ENCODE measurements at regions not wholly inside any gene's neighbourhood (a gene's known extent, or its start where the extent isn't known, plus 50 kb on each side); places are given as distances from the start of the nearest gene placed in this dataset.

DNA sequence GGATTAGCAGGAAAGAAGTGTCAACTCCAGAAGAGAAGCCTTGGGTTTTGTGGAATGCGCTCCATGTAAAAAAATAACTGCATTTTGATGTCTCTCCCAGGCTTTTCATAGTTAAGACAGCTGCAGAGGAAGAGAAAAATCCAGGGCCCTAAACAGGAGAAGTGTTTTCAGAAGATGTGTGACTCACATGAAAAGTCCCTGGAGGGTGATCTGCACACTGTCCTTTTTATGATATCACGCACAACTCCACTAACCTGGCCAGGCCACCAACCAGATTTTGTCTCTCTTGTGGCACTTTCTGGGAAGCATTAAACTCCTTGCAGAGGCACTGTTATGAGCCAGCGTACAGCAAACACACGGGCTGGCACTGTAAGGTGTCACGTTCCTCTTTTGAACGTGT lies 267.3 kb downstream of the FGF9 start:
- CTCF ChIA-PET: no interaction called here
- no peaks in the 10 kb centered on the region for H4K20me1 ChIP-seq (replicated peaks; ENCODE audit: control insufficient read depth, extremely low read depth, insufficient read depth, low read length)

DNA sequence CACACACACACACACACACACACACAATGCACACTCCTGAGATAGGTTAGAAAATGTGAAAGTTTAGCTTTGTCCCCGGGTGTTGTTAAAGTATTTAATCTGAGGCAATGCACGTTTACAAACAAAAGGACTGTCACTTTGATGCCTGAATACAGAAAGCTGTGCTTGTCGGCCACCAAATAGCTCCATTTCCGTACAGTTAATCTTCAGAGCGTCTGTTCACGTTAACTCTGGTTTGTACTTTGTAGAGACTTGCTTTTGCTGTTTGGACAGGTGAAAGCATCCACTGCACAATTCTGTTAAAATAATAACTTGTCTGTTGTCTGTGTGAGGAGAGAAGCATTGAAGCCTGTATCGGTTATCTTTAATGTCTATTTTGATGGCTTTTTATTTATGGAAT lies 267.8 kb downstream of the FGF9 start:
- no peaks in the 10 kb centered on the region for H3K4me1 ChIP-seq (ENCODE audit: control insufficient read depth, extremely low read depth, insufficient read depth, low read length)
- no TSS peak for BruUV-seq (replicated peaks)
- no peak overlapping the region for H3K27ac ChIP-seq (ENCODE audit: insufficient read depth, low read depth, low read length)
- ChIA-PET POLR2A (no interaction called here), CTCF (no interaction called here)
- no peaks in the 10 kb centered on the region for H4K20me1 ChIP-seq (replicated peaks; ENCODE audit: control insufficient read depth, extremely low read depth, insufficient read depth, low read length)
- H3K27me3 ChIP-seq (ENCODE audit: control insufficient read depth in 2 of 2, insufficient read depth in 2 of 2, low read length in 2 of 2): no peaks in the 10 kb centered on the region
- H3K9me3 ChIP-seq (replicated peaks; ENCODE audit: control insufficient read depth, insufficient read depth, low read length): peaks cover 7% of the 10 kb centered on the region
- intact Hi-C loops (cut with micrococcal nuclease) (no loop called here), dilution Hi-C loops (cut with MboI; ENCODE audit: extremely low pct_ligation_motif_present, low sequenced_read_pairs) (no loop called here)
- no peak overlapping the region for H2AFZ ChIP-seq (ENCODE audit: low read depth, low read length)
- DNase-seq (ENCODE audit: low read depth, low spot score): no peak
- no peak for FAIRE-seq
- H3K4me3 ChIP-seq (replicated peaks in 1 of 3; ENCODE audit: insufficient read depth in 1 of 3, low read depth in 1 of 3, low read length in 3 of 3): no peak overlapping the region
- TF ChIP-seq EZH2 (IDR thresholded peaks at IDR 0.05; ENCODE audit: borderline replicate concordance, low read depth, low read length, severe bottlenecking) (no peak), MAX (IDR thresholded peaks at IDR 0.05; ENCODE audit: insufficient read depth, insufficient read length) (no peak), JUN (IDR thresholded peaks at IDR 0.05; ENCODE audit: borderline replicate concordance, insufficient read depth, insufficient read length, low read depth) (no peak), CTCF (IDR thresholded peaks at IDR 0.05; ENCODE audit: extremely low read depth in 1 of 2, insufficient read depth in 1 of 2, low read depth in 1 of 2, low read length in 2 of 2) (no peak), GATA2 (IDR thresholded peaks at IDR 0.05; ENCODE audit: insufficient read depth, insufficient read length, low read depth, low read length) (no peak), POLR2AphosphoS5 (IDR thresholded peaks at IDR 0.05; ENCODE audit: insufficient read depth, low read depth, low read length) (no peak), MYC (IDR thresholded peaks at IDR 0.05; ENCODE audit: low read depth, low read length) (no peak), FOS (IDR thresholded peaks at IDR 0.05; ENCODE audit: borderline replicate concordance, insufficient read depth, low read length) (no peak), POLR2A (IDR thresholded peaks at IDR 0.05; ENCODE audit: low read depth, low read length) (no peak)
- no peaks in the 10 kb centered on the region for H3K79me2 ChIP-seq (ENCODE audit: control insufficient read depth, insufficient read depth, low read length)
- no peaks in the 10 kb centered on the region for H3K36me3 ChIP-seq (ENCODE audit: control insufficient read depth in 2 of 2, extremely low read depth in 1 of 2, insufficient read depth in 2 of 2, low read length in 2 of 2)
- H3K9ac ChIP-seq (replicated peaks; ENCODE audit: extremely low read depth, insufficient read depth, low read length): no peak overlapping the region
- no peak overlapping the region for H3K4me2 ChIP-seq (ENCODE audit: insufficient read depth, low read length)
- H3K9me1 ChIP-seq (replicated peaks; ENCODE audit: control insufficient read depth, extremely low read depth, insufficient read depth, low read length): no peaks in the 10 kb centered on the region

More for the DNA sequence above, 267.3 kb downstream of the FGF9 start:
- Histone ChIP-seq H3K9me1 (replicated peaks; ENCODE audit: control insufficient read depth, extremely low read depth, insufficient read depth, low read length) (no peaks in the 10 kb centered on the region), H3K79me2 (ENCODE audit: control insufficient read depth, insufficient read depth, low read length) (no peaks in the 10 kb centered on the region), H3K9me3 (replicated peaks; ENCODE audit: control insufficient read depth, insufficient read depth, low read length) (peaks cover 7% of the 10 kb centered on the region), H3K4me3 (replicated peaks in 1 of 3; ENCODE audit: insufficient read depth in 1 of 3, low read depth in 1 of 3, low read length in 3 of 3) (no peak overlapping the region), H2AFZ (ENCODE audit: low read depth, low read length) (no peak overlapping the region), H3K4me2 (ENCODE audit: insufficient read depth, low read length) (no peak overlapping the region), H3K36me3 (ENCODE audit: control insufficient read depth in 2 of 2, extremely low read depth in 1 of 2, insufficient read depth in 2 of 2, low read length in 2 of 2) (no peaks in the 10 kb centered on the region), H3K4me1 (ENCODE audit: control insufficient read depth, extremely low read depth, insufficient read depth, low read length) (no peaks in the 10 kb centered on the region), H3K27ac (ENCODE audit: insufficient read depth, low read depth, low read length) (no peak overlapping the region), H3K27me3 (ENCODE audit: control insufficient read depth in 2 of 2, insufficient read depth in 2 of 2, low read length in 2 of 2) (no peaks in the 10 kb centered on the region), H3K9ac (replicated peaks; ENCODE audit: extremely low read depth, insufficient read depth, low read length) (no peak overlapping the region)
- dilution Hi-C loops (cut with MboI; ENCODE audit: extremely low pct_ligation_motif_present, low sequenced_read_pairs) (no loop called here), intact Hi-C loops (cut with micrococcal nuclease) (no loop called here)
- FAIRE-seq (no peak), DNase-seq (ENCODE audit: low read depth, low spot score) (no peak)
- no TSS peak for BruUV-seq (replicated peaks)
- POLR2A ChIA-PET: no interaction called here
- TF ChIP-seq POLR2A (IDR thresholded peaks at IDR 0.05; ENCODE audit: low read depth, low read length): no peak

Data from endothelial cell of umbilical vein (primary cell).